IMR-90 (cell line): ENCODE measurements at regions not wholly inside any gene's neighbourhood (a gene's known extent, or its start where the extent isn't known, plus 50 kb on each side); places are given as distances from the start of the nearest gene placed in this dataset.

ENCODE experiments used
- ATAC-seq: fragments of 200-7000 bp; cut with Tn5 transposase; 2 replicates; pipeline ENCODE4 v1.9.1; 2020; ENCODE audit warnings: low read depth, mild to moderate bottlenecking, moderate library complexity
- BruUV-seq: library from RNA; stranded (reverse); fragments of 400-500 nt; replicated peaks from 2 replicates; lab custom pipeline; 2021; lab: Mats Ljungman, UMichigan
- CTCF ChIA-PET: fragments of 300-600 bp; formaldehyde crosslinking; extraction: SDS; loops from one replicate; lab custom pipeline; 2021; ENCODE audit warnings: antibody characterized with exemption; lab: Yijun Ruan, JAX
- POLR2A ChIA-PET: fragments of 300-600 bp; sonication (Branson Sonifier 250); formaldehyde crosslinking; loops from one replicate; lab custom pipeline; 2022; ENCODE audit warnings: antibody characterized with exemption; ENCODE audit not compliant: unreplicated experiment; lab: Charles Lee
- DNase-seq: peaks from one replicate; pipeline ENCODE4 v3.0.0; 2013
- H2AFZ ChIP-seq: replicated peaks from 2 replicates; pipeline ENCODE3; 2013; ENCODE audit warnings: low read length, mild to moderate bottlenecking; ENCODE audit not compliant: poor library complexity
- H2AK5ac ChIP-seq: 2 replicates; pipeline ENCODE4 v1.6.1; 2013; ENCODE audit warnings: low read depth, low read length, inconsistent platforms
- H2AK9ac ChIP-seq: replicated peaks from 2 replicates; pipeline ENCODE3; 2013; ENCODE audit warnings: mild to moderate bottlenecking, low read depth, low read length, moderate library complexity; ENCODE audit not compliant: poor library complexity
- H2BK120ac ChIP-seq: 2 replicates; pipeline ENCODE4 v1.6.1; 2013; ENCODE audit warnings: low read depth, low read length, inconsistent platforms
- H2BK15ac ChIP-seq: 3 replicates; pipeline ENCODE4 v1.6.1; 2013; ENCODE audit warnings: low read depth, low read length, inconsistent platforms
- H2BK20ac ChIP-seq: 2 replicates; pipeline ENCODE4 v1.6.1; 2013; ENCODE audit warnings: low read depth, mild to moderate bottlenecking, inconsistent platforms, low read length, moderate library complexity
- H2BK5ac ChIP-seq: 2 replicates; pipeline ENCODE4 v1.6.1; 2013; ENCODE audit warnings: mild to moderate bottlenecking, low read depth, low read length, inconsistent platforms; ENCODE audit not compliant: poor library complexity, severe bottlenecking
- H3K14ac ChIP-seq: replicated peaks from 2 replicates; pipeline ENCODE4 v1.6.1; 2013; ENCODE audit warnings: low read depth, low read length, inconsistent platforms
- H3K18ac ChIP-seq: 2 replicates; pipeline ENCODE4 v1.6.1; 2013; ENCODE audit warnings: low read depth, low read length, control low read depth
- H3K23ac ChIP-seq: 2 replicates; pipeline ENCODE4 v1.6.1; 2013; ENCODE audit warnings: low read depth, low read length, inconsistent platforms
- H3K27ac ChIP-seq: 2 replicates; pipeline ENCODE4 v1.5.1; 2013; ENCODE audit warnings: mild to moderate bottlenecking, control low read depth, low read length; ENCODE audit not compliant: insufficient read depth
- H3K27me3 ChIP-seq: 2 replicates; pipeline ENCODE4 v1.6.1; 2013; ENCODE audit warnings: low read length; ENCODE audit not compliant: control insufficient read depth, insufficient read depth
- H3K36me3 ChIP-seq: 2 replicates; pipeline ENCODE4 v1.6.1; 2013; ENCODE audit warnings: low read length, mixed read lengths; ENCODE audit not compliant: control insufficient read depth, insufficient read depth
- H3K4ac ChIP-seq: 2 replicates; pipeline ENCODE4 v1.6.1; 2013; ENCODE audit warnings: low read depth, low read length, inconsistent platforms
- H3K4me1 ChIP-seq: 2 replicates; pipeline ENCODE4 v1.6.1; 2013; ENCODE audit warnings: low read length, mixed read lengths; ENCODE audit not compliant: control insufficient read depth, insufficient read depth
- H3K4me2 ChIP-seq: 2 replicates; pipeline ENCODE4 v1.6.1; 2013; ENCODE audit warnings: low read depth, mild to moderate bottlenecking, control low read depth, low read length, moderate library complexity
- H3K4me3 ChIP-seq: 2 replicates; pipeline ENCODE4 v1.5.1; 2013; ENCODE audit warnings: low read depth, mild to moderate bottlenecking, control low read depth, low read length, moderate library complexity; ENCODE audit not compliant: insufficient read depth
- H3K56ac ChIP-seq: 2 replicates; pipeline ENCODE4 v1.6.1; 2013; ENCODE audit warnings: low read length, inconsistent platforms; ENCODE audit not compliant: insufficient read depth; ENCODE audit errors: extremely low read depth
- H3K79me1 ChIP-seq, 2 experiments: 2 replicates each; pipeline ENCODE4 v1.6.1; 2013; ENCODE audit warnings: low read length in 2 of 2, inconsistent platforms in 1 of 2, low read depth in 1 of 2
- H3K9ac ChIP-seq: 2 replicates; pipeline ENCODE4 v1.6.1; 2013; ENCODE audit warnings: low read depth, low read length, control low read depth
- H3K9me1 ChIP-seq: 2 replicates; pipeline ENCODE4 v1.6.1; 2013; ENCODE audit warnings: low read length, inconsistent platforms; ENCODE audit not compliant: insufficient read depth
- H3K9me3 ChIP-seq: 2 replicates; pipeline ENCODE4 v1.6.1; 2013; ENCODE audit warnings: low read length; ENCODE audit not compliant: control insufficient read depth, insufficient read depth
- H4K20me1 ChIP-seq: 2 replicates; pipeline ENCODE4 v1.6.1; 2013; ENCODE audit warnings: low read length, inconsistent platforms; ENCODE audit not compliant: insufficient read depth
- H4K5ac ChIP-seq: 2 replicates; pipeline ENCODE4 v1.6.1; 2013; ENCODE audit warnings: mild to moderate bottlenecking, low read depth, low read length, control low read depth
- H4K8ac ChIP-seq, 2 experiments: 2 replicates each; pipeline ENCODE4 v1.6.1; 2013; ENCODE audit warnings: low read depth in 2 of 2, low read length in 2 of 2, control low read depth in 1 of 2, inconsistent platforms in 1 of 2
- H4K91ac ChIP-seq: 2 replicates; pipeline ENCODE4 v1.6.1; 2013; ENCODE audit warnings: low read depth, low read length, inconsistent platforms; ENCODE audit not compliant: insufficient read depth
- BHLHE40 ChIP-seq: fragments of 150-350 bp; IDR thresholded peaks from 2 replicates; pipeline ENCODE4 v1.6.1; 2016; ENCODE audit warnings: mild to moderate bottlenecking, low read depth, low read length
- CEBPB ChIP-seq: IDR thresholded peaks from 2 replicates; pipeline ENCODE4 v1.6.1; 2012; ENCODE audit warnings: low read depth, low read length, improper control_type of control experiment
- CHD1 ChIP-seq: IDR thresholded peaks from 2 replicates; pipeline ENCODE4 v1.6.1; 2012; ENCODE audit warnings: low read depth, low read length, improper control_type of control experiment
- CTCF ChIP-seq: conservative IDR thresholded peaks from 2 replicates; pipeline ENCODE4 v1.5.1; 2012; ENCODE audit warnings: mild to moderate bottlenecking, low read depth, low read length, improper control_type of control experiment
- FOS ChIP-seq: fragments of 150-350 bp; IDR thresholded peaks from 2 replicates; pipeline ENCODE4 v1.6.1; 2016; ENCODE audit warnings: low read depth, low read length
- MAZ ChIP-seq: IDR thresholded peaks from 2 replicates; pipeline ENCODE4 v1.6.1; 2012; ENCODE audit warnings: low read depth, mild to moderate bottlenecking, low read length, improper control_type of control experiment, moderate library complexity, borderline replicate concordance
- MXI1 ChIP-seq: IDR thresholded peaks from 2 replicates; pipeline ENCODE4 v1.6.1; 2012; ENCODE audit warnings: low read depth, mild to moderate bottlenecking, low read length, moderate library complexity, borderline replicate concordance
- NFE2L2 ChIP-seq: fragments of 150-350 bp; IDR thresholded peaks from 2 replicates; pipeline ENCODE4 v1.6.1; 2016; ENCODE audit warnings: low read depth, mild to moderate bottlenecking, low read length
- POLR2A ChIP-seq: IDR thresholded peaks from 2 replicates; pipeline ENCODE4 v1.6.1; 2012; ENCODE audit warnings: mild to moderate bottlenecking, low read depth, low read length
- RAD21 ChIP-seq: IDR thresholded peaks from 2 replicates; pipeline ENCODE4 v1.6.1; 2012; ENCODE audit warnings: low read length, improper control_type of control experiment
- RCOR1 ChIP-seq: IDR thresholded peaks from 2 replicates; pipeline ENCODE4 v1.6.1; 2012; ENCODE audit warnings: mild to moderate bottlenecking, low read length, improper control_type of control experiment; ENCODE audit not compliant: insufficient replicate concordance
- RFX5 ChIP-seq: IDR thresholded peaks from 2 replicates; pipeline ENCODE4 v1.8.0; 2012; ENCODE audit warnings: low read depth, mild to moderate bottlenecking, low read length, moderate library complexity
- SMC3 ChIP-seq: fragments of 150-350 bp; IDR thresholded peaks from 2 replicates; pipeline ENCODE4 v1.6.1; 2016; ENCODE audit warnings: low read depth, mild to moderate bottlenecking, antibody characterized with exemption, low read length, moderate library complexity
- WGBS, 2 experiments: methylation state at CpG; one replicate each; pipeline versions ENCODE4 v1.1.5 to v1.1.7; 2013; ENCODE audit warnings: missing lambda C conversion rate in 2 of 2; ENCODE audit not compliant: insufficient read length in 1 of 2; ENCODE audit errors: extremely low coverage in 2 of 2; 5-methylcytosine and 5-hydroxymethylcytosine counted together
- dilution Hi-C: fragments of 300-500 bp; cut with HindIII; formaldehyde crosslinking; loops from one replicate; pipeline ENCODE4 v1.14.3; 2018; ENCODE audit warnings: low sequenced_read_pairs; ENCODE audit not compliant: unreplicated experiment
- in situ Hi-C: fragments of 300-500 bp; cut with MboI; formaldehyde crosslinking; loops from 3 replicates; pipeline ENCODE4 v1.14.3; 2019; ENCODE audit warnings: low sequenced_read_pairs, inconsistent platforms, mixed read lengths
- intact Hi-C: fragments of 100-400 bp; cut with micrococcal nuclease; formaldehyde crosslinking; loops from 2 replicates; pipeline ENCODE4 v1.10.0; 2022
- TF ChIP-seq, protein P1 (sequence below): fragments of 150-350 bp; IDR thresholded peaks from 2 replicates; pipeline ENCODE4 v1.6.1; 2017; ENCODE audit warnings: mild to moderate bottlenecking, antibody characterized with exemption, low read length, low read depth
- TF ChIP-seq, protein P2 (sequence below): fragments of 150-350 bp; IDR thresholded peaks from 2 replicates; pipeline ENCODE4 v1.6.1; 2016; ENCODE audit warnings: low read depth, mild to moderate bottlenecking, low read length, moderate library complexity, borderline replicate concordance

DNA sequence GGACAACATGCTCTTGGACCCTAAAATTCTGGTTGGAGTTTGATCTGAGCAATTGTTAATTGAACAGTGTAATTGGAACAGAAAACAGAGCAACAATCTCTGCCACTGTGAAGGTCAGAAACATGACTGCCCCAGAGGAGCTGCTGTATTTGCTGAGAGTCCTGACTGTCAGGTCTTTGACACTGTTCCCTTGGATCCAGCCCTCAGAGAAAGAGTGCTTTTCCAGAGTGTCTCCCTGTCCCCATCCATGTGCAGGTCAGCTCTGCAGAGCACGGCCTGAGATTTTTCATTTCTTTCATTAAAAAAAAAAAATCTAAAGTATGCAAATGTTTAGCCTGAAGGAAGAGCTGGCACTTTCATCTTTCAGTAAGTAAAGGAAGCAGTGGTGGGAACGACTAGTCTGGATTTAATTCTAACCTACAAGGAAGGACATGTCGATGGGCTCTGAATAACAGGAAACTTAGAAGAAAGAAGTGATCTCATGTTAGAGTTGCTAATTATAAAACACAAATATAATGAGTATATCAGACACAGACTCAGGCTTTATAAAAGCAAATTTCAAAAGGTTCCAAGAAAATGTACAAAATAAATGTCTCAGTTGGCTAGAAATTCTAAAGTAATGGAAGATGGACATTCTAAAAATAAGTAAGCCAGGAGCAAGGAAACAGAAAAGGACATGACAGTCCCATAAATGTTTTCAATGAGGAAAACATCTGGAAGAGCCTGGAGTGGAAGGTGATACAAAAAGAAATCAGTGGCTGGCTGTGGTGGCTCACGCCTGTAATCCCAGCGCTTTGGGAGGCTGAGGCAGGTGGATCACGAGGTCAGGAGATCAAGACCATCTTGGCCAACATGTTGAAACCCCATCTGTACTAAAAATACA lies 876.5 kb downstream of the EPHA4 start:
- intact Hi-C loops = no loop called here
- Histone ChIP-seq H3K14ac (no peak overlapping the region), H2BK120ac (no peak overlapping the region), H2AK5ac (no peak overlapping the region), H3K9me1 (no peaks in the 10 kb centered on the region), H4K5ac (no peak overlapping the region), H3K4me1 (no peaks in the 10 kb centered on the region), H3K4me3 (no peak overlapping the region), H4K8ac (no peak overlapping the region), H3K18ac (no peak overlapping the region), H3K23ac (no peak overlapping the region), H2AFZ (no peak overlapping the region), H3K56ac (no peak overlapping the region), H4K20me1 (no peaks in the 10 kb centered on the region), H3K36me3 (no peaks in the 10 kb centered on the region), H2BK20ac (no peak overlapping the region), H3K27me3 (no peaks in the 10 kb centered on the region), H2BK15ac (no peak overlapping the region), H3K79me1 (no peaks in the 10 kb centered on the region), H3K27ac (no peak overlapping the region), H3K4ac (no peak overlapping the region), H4K91ac (no peak overlapping the region), H3K9me3 (peaks cover 3% of the 10 kb centered on the region; the same call in 1 of the 2 replicates), H2BK5ac (no peak overlapping the region), H3K9ac (no peak overlapping the region), H3K4me2 (no peak overlapping the region), H2AK9ac (no peak overlapping the region)
- WGBS, 2 experiments = no CpG with 5 or more reads among the region's 6 CpGs
- ATAC-seq (no peak), DNase-seq (no peak)
- ChIA-PET POLR2A (no interaction called here), CTCF (no interaction called here)
- dilution Hi-C loops = no loop called here
- in situ Hi-C loops = loop anchor here (10.0 to 25.0 kb wide), 2 partner anchors 879 to 1267 kb away; partner anchors contain the start of gene EPHA4
- BruUV-seq = no TSS peak
- TF ChIP-seq RCOR1 = no peak
- TF ChIP-seq, protein P1, sequence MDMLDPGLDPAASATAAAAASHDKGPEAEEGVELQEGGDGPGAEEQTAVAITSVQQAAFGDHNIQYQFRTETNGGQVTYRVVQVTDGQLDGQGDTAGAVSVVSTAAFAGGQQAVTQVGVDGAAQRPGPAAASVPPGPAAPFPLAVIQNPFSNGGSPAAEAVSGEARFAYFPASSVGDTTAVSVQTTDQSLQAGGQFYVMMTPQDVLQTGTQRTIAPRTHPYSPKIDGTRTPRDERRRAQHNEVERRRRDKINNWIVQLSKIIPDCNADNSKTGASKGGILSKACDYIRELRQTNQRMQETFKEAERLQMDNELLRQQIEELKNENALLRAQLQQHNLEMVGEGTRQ = no peak
- no peak for TF ChIP-seq SMC3
- TF ChIP-seq CEBPB = no peak
- TF ChIP-seq MAZ = no peak
- TF ChIP-seq RFX5 = no peak
- TF ChIP-seq, protein P2, sequence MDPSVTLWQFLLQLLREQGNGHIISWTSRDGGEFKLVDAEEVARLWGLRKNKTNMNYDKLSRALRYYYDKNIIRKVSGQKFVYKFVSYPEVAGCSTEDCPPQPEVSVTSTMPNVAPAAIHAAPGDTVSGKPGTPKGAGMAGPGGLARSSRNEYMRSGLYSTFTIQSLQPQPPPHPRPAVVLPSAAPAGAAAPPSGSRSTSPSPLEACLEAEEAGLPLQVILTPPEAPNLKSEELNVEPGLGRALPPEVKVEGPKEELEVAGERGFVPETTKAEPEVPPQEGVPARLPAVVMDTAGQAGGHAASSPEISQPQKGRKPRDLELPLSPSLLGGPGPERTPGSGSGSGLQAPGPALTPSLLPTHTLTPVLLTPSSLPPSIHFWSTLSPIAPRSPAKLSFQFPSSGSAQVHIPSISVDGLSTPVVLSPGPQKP = no peak
- TF ChIP-seq BHLHE40 = no peak
- TF ChIP-seq POLR2A = no peak
- TF ChIP-seq FOS = no peak
- no peak for TF ChIP-seq CHD1
- TF ChIP-seq MXI1 = no peak
- no peak for TF ChIP-seq RAD21
- TF ChIP-seq CTCF = no peak
- TF ChIP-seq NFE2L2 = no peak
